ENCODE measurements at regions not wholly inside any gene's neighbourhood (a gene's known extent, or its start where the extent isn't known, plus 50 kb on each side); places are given as distances from the start of the nearest gene placed in this dataset.

GRCh38 chr3:189053322-189053721 lies 118.4 kb upstream of the TPRG1 start:
- TF ChIP-seq, protein P1, sequence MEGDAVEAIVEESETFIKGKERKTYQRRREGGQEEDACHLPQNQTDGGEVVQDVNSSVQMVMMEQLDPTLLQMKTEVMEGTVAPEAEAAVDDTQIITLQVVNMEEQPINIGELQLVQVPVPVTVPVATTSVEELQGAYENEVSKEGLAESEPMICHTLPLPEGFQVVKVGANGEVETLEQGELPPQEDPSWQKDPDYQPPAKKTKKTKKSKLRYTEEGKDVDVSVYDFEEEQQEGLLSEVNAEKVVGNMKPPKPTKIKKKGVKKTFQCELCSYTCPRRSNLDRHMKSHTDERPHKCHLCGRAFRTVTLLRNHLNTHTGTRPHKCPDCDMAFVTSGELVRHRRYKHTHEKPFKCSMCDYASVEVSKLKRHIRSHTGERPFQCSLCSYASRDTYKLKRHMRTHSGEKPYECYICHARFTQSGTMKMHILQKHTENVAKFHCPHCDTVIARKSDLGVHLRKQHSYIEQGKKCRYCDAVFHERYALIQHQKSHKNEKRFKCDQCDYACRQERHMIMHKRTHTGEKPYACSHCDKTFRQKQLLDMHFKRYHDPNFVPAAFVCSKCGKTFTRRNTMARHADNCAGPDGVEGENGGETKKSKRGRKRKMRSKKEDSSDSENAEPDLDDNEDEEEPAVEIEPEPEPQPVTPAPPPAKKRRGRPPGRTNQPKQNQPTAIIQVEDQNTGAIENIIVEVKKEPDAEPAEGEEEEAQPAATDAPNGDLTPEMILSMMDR (IDR thresholded peaks at IDR 0.05), result no peak
- TF ChIP-seq POLR2A (IDR thresholded peaks at IDR 0.05), result no peak
- TF ChIP-seq POLR2AphosphoS5 (IDR thresholded peaks at IDR 0.05), result no peak
